ENCODE measurements at regions not wholly inside any gene's neighbourhood (a gene's known extent, or its start where the extent isn't known, plus 50 kb on each side); places are given as distances from the start of the nearest gene placed in this dataset.

GRCh38 chrX:36927712-36928111 lies 80.5 kb upstream of the FAM47C start:
- no peak for TF ChIP-seq RAD21 (conservative IDR thresholded peaks at IDR 0.05)
- TF ChIP-seq EZH2 (IDR thresholded peaks at IDR 0.05; ENCODE audit: borderline replicate concordance, insufficient read depth, low read length, poor library complexity, severe bottlenecking) = no peak
- TF ChIP-seq SMC3 (conservative IDR thresholded peaks at IDR 0.05; ENCODE audit: poor library complexity) = no peak
- no peak for TF ChIP-seq TAF1 (IDR thresholded peaks at IDR 0.05; ENCODE audit: low read depth)
- TF ChIP-seq POLR2AphosphoS5 (IDR thresholded peaks at IDR 0.05) = no peak
- TF ChIP-seq MXI1 (conservative IDR thresholded peaks at IDR 0.05; ENCODE audit: poor library complexity, severe bottlenecking) = no peak
- H3K4me2 ChIP-seq (ENCODE audit: low read length) = no peak overlapping the region
- no peak overlapping the region for H3K9ac ChIP-seq (ENCODE audit: low read length)
- no peaks in the 10 kb centered on the region for H3K9me2 ChIP-seq (ENCODE audit: insufficient read depth, low read length)
- no peak overlapping the region for H2AFZ ChIP-seq (ENCODE audit: low read depth, low read length)
- H3K27ac ChIP-seq (ENCODE audit: low read length) = no peak overlapping the region
- no peaks in the 10 kb centered on the region for H3K79me2 ChIP-seq (replicated peaks; ENCODE audit: insufficient read depth, low read length)
- H3K4me3 ChIP-seq (ENCODE audit: low read length) = no peak overlapping the region
- no peaks in the 10 kb centered on the region for H3F3A ChIP-seq (ENCODE audit: insufficient read depth, low read length, poor library complexity, severe bottlenecking)
- H3K36me3 ChIP-seq (ENCODE audit: insufficient read depth, low read length) = no peaks in the 10 kb centered on the region
- no peaks in the 10 kb centered on the region for H4K20me1 ChIP-seq (ENCODE audit: insufficient read depth)
- no peaks in the 10 kb centered on the region for H3K9me3 ChIP-seq (ENCODE audit: low read length)
- H3K27me3 ChIP-seq (ENCODE audit: insufficient read depth, low read depth, low read length) = no peaks in the 10 kb centered on the region

DNA sequence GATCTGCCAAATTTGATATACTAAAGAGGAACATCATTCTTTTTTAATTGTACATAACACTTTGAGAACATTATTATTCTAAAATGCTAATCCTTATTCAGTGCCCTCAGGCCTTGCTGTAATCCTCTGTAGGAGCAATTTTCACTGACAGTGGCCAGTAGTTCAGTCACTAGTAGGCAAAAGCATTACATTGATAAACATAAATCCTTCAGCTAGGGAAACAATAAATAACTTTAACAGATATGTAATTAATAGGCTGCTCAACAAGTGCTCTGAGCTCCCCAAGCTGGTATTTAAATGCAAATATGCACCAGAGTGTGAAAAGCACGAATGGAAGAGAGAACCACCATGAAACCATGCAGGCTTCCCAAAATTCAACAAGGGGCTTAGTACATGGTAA lies 77.7 kb upstream of the FAM47C start:
- no peak overlapping the region for H3K27ac ChIP-seq (ENCODE audit: low read length)
- H3F3A ChIP-seq (ENCODE audit: insufficient read depth, low read length, poor library complexity, severe bottlenecking) = no peaks in the 10 kb centered on the region
- no peaks in the 10 kb centered on the region for H3K9me3 ChIP-seq (ENCODE audit: low read length)
- no peaks in the 10 kb centered on the region for H3K36me3 ChIP-seq (ENCODE audit: insufficient read depth, low read length)
- H3K9me2 ChIP-seq (ENCODE audit: insufficient read depth, low read length) = no peaks in the 10 kb centered on the region
- TF ChIP-seq, protein P1, sequence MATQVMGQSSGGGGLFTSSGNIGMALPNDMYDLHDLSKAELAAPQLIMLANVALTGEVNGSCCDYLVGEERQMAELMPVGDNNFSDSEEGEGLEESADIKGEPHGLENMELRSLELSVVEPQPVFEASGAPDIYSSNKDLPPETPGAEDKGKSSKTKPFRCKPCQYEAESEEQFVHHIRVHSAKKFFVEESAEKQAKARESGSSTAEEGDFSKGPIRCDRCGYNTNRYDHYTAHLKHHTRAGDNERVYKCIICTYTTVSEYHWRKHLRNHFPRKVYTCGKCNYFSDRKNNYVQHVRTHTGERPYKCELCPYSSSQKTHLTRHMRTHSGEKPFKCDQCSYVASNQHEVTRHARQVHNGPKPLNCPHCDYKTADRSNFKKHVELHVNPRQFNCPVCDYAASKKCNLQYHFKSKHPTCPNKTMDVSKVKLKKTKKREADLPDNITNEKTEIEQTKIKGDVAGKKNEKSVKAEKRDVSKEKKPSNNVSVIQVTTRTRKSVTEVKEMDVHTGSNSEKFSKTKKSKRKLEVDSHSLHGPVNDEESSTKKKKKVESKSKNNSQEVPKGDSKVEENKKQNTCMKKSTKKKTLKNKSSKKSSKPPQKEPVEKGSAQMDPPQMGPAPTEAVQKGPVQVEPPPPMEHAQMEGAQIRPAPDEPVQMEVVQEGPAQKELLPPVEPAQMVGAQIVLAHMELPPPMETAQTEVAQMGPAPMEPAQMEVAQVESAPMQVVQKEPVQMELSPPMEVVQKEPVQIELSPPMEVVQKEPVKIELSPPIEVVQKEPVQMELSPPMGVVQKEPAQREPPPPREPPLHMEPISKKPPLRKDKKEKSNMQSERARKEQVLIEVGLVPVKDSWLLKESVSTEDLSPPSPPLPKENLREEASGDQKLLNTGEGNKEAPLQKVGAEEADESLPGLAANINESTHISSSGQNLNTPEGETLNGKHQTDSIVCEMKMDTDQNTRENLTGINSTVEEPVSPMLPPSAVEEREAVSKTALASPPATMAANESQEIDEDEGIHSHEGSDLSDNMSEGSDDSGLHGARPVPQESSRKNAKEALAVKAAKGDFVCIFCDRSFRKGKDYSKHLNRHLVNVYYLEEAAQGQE (IDR thresholded peaks at IDR 0.05; ENCODE audit: borderline replicate concordance) = no peak
- TF ChIP-seq POLR2AphosphoS5 (IDR thresholded peaks at IDR 0.05) (no peak), EZH2 (IDR thresholded peaks at IDR 0.05; ENCODE audit: borderline replicate concordance, insufficient read depth, low read length, poor library complexity, severe bottlenecking) (no peak), RAD21 (conservative IDR thresholded peaks at IDR 0.05) (no peak), TAF1 (IDR thresholded peaks at IDR 0.05; ENCODE audit: low read depth) (no peak), MXI1 (conservative IDR thresholded peaks at IDR 0.05; ENCODE audit: poor library complexity, severe bottlenecking) (no peak), CTCF (IDR thresholded peaks at IDR 0.05; ENCODE audit: poor library complexity, severe bottlenecking) (no peak), EP300 (conservative IDR thresholded peaks at IDR 0.05; ENCODE audit: poor library complexity, severe bottlenecking) (no peak), SMC3 (conservative IDR thresholded peaks at IDR 0.05; ENCODE audit: poor library complexity) (no peak)
- H3K4me2 ChIP-seq (ENCODE audit: low read length) = no peak overlapping the region
- H3K27me3 ChIP-seq (ENCODE audit: insufficient read depth, low read depth, low read length) = no peaks in the 10 kb centered on the region
- no peak overlapping the region for H2AFZ ChIP-seq (ENCODE audit: low read depth, low read length)
- no peaks in the 10 kb centered on the region for H3K79me2 ChIP-seq (replicated peaks; ENCODE audit: insufficient read depth, low read length)
- no peak overlapping the region for H3K4me3 ChIP-seq (ENCODE audit: low read length)
- H4K20me1 ChIP-seq (ENCODE audit: insufficient read depth) = no peaks in the 10 kb centered on the region
- H3K9ac ChIP-seq (ENCODE audit: low read length) = no peak overlapping the region
